GM23338 (cell line): ENCODE measurements at regions not wholly inside any gene's neighbourhood (a gene's known extent, or its start where the extent isn't known, plus 50 kb on each side); places are given as distances from the start of the nearest gene placed in this dataset.

Experiments
- ATAC-seq: fragments of 200-7000 bp; cut with Tn5 transposase; 3 replicates; pipeline ENCODE4 v1.9.1; 2020
- DNase-seq: peaks from one replicate; pipeline ENCODE4 v3.0.0-alpha.2; 2015; ENCODE audit warnings: low spot score
- H2AFZ ChIP-seq: fragments of 200-600 bp; sonication (generic); 2 replicates; pipeline ENCODE4 v1.8.0; 2016; ENCODE audit warnings: antibody characterized with exemption, mild to moderate bottlenecking, moderate library complexity
- H3F3A ChIP-seq: fragments of 200-600 bp; sonication (generic); replicated peaks from 2 replicates; pipeline ENCODE4 v1.8.0; 2017; ENCODE audit warnings: antibody characterized with exemption, mixed run types, low read depth
- H3K27ac ChIP-seq: fragments of 200-600 bp; sonication (generic); 2 replicates; pipeline ENCODE4 v1.6.1; 2016; ENCODE audit warnings: low read depth
- H3K27me3 ChIP-seq: fragments of 200-600 bp; sonication (generic); 2 replicates; pipeline ENCODE4 v1.8.0; 2016; ENCODE audit warnings: mild to moderate bottlenecking, mixed run types, moderate library complexity; ENCODE audit not compliant: insufficient read depth
- H3K36me3 ChIP-seq: fragments of 200-600 bp; sonication (generic); 2 replicates; pipeline ENCODE4 v1.8.0; 2016; ENCODE audit warnings: mild to moderate bottlenecking; ENCODE audit not compliant: insufficient read depth
- H3K4me1 ChIP-seq: fragments of 200-600 bp; sonication (generic); 2 replicates; pipeline ENCODE4 v1.8.0; 2016; ENCODE audit warnings: mild to moderate bottlenecking, moderate library complexity; ENCODE audit not compliant: insufficient read depth
- H3K4me2 ChIP-seq: fragments of 200-600 bp; sonication (generic); 2 replicates; pipeline ENCODE4 v1.7.1; 2017; ENCODE audit warnings: mixed run types
- H3K4me3 ChIP-seq: fragments of 200-600 bp; sonication (generic); 2 replicates; pipeline ENCODE4 v1.6.1; 2016; ENCODE audit warnings: mixed run types
- H3K79me2 ChIP-seq: fragments of 200-600 bp; sonication (generic); replicated peaks from 2 replicates; pipeline ENCODE4 v1.8.0; 2017; ENCODE audit warnings: mild to moderate bottlenecking; ENCODE audit not compliant: insufficient read depth
- H3K9me2 ChIP-seq: fragments of 200-600 bp; sonication (generic); 2 replicates; pipeline ENCODE4 v1.8.0; 2017; ENCODE audit not compliant: insufficient read depth
- H4K20me1 ChIP-seq: fragments of 200-600 bp; sonication (generic); replicated peaks from 2 replicates; pipeline ENCODE4 v1.8.0; 2017; ENCODE audit warnings: mild to moderate bottlenecking; ENCODE audit not compliant: insufficient read depth
- H3K27ac Mint-ChIP-seq: 2 replicates; pipeline ENCODE4 v1.8.0; 2020; ENCODE audit warnings: inconsistent platforms, mild to moderate bottlenecking, moderate library complexity, mixed read lengths
- H3K27me3 Mint-ChIP-seq: 3 replicates; pipeline ENCODE4 v1.8.0; 2022; ENCODE audit warnings: low read depth, mild to moderate bottlenecking, moderate library complexity, mixed read lengths, inconsistent platforms; ENCODE audit not compliant: insufficient read depth, poor library complexity
- H3K36me3 Mint-ChIP-seq: 3 replicates; pipeline ENCODE4 v1.8.0; 2021; ENCODE audit warnings: low read depth, mild to moderate bottlenecking, inconsistent platforms, moderate library complexity, mixed read lengths
- H3K4me1 Mint-ChIP-seq: 3 replicates; pipeline ENCODE4 v1.8.0; 2020; ENCODE audit warnings: mild to moderate bottlenecking, inconsistent platforms, mixed read lengths
- H3K4me3 Mint-ChIP-seq: 3 replicates; pipeline ENCODE4 v1.8.0; 2021; ENCODE audit warnings: moderate library complexity, mild to moderate bottlenecking, inconsistent platforms, mixed read lengths
- H3K9me3 Mint-ChIP-seq: 3 replicates; pipeline ENCODE4 v1.8.0; 2020; ENCODE audit warnings: moderate library complexity, mild to moderate bottlenecking, inconsistent platforms, mixed read lengths
- EZH2 ChIP-seq: fragments of 200-600 bp; sonication (generic); IDR thresholded peaks from one replicate; pipeline ENCODE4 v1.8.0; 2017; ENCODE audit warnings: antibody characterized with exemption, mild to moderate bottlenecking, low read depth; ENCODE audit not compliant: unreplicated experiment
- EZH2phosphoT487 ChIP-seq: fragments of 200-600 bp; sonication (generic); IDR thresholded peaks from one replicate; pipeline ENCODE4 v1.8.1; 2018; ENCODE audit warnings: antibody characterized with exemption; ENCODE audit not compliant: unreplicated experiment
- NANOG ChIP-seq: IDR thresholded peaks from 2 replicates; pipeline ENCODE4 v1.6.1; 2016; ENCODE audit warnings: antibody characterized with exemption, borderline replicate concordance
- ZNF114 ChIP-seq: fragments of 250-450 bp; sonication (Bioruptor Pico); IDR thresholded peaks from 2 replicates; pipeline ENCODE4 v1.5.0; 2020; ENCODE audit warnings: mild to moderate bottlenecking, moderate library complexity
- TF ChIP-seq, protein P1 (sequence below), 2 experiments: fragments of 200-600 bp in 1 of 2; sonication (generic) in 1 of 2; conservative IDR thresholded peaks; 2 replicates each; pipeline versions ENCODE4 v1.5.1 to v1.6.1; 2016 to 2017; ENCODE audit warnings: antibody characterized with exemption in 2 of 2, low read depth in 2 of 2, mild to moderate bottlenecking in 2 of 2, moderate library complexity in 1 of 2
- TF ChIP-seq, protein P2 (sequence below): fragments of 250-450 bp; sonication (Bioruptor Pico); IDR thresholded peaks from 2 replicates; pipeline ENCODE4 v1.5.0; 2020; ENCODE audit warnings: mild to moderate bottlenecking, moderate library complexity

DNA sequence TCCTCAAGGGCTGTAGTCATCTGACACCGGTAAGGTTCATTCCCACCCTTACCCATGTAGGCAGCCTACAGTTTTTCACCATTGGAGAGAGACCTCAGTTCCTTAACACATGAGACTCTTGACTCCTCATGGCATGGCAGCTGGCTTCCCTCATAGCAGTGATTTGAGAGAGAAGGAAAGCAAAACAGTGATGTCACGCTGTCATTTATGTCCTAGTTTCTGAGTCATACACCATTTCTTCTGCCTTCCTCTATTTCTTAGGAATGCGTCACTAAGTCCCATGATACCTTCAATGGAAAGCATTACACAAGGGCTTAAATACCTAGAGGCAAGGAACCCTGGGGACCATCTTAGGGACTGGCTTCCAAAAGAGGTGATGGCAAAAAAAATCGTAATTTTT lies 226.1 kb downstream of the SPCS3 start:
- Histone ChIP-seq H4K20me1 (no peaks in the 10 kb centered on the region), H3K9me2 (no peaks in the 10 kb centered on the region), H3K4me3 (no peak overlapping the region), H3K4me1 (peaks cover 1% of the 10 kb centered on the region; the same call in 1 of the 2 replicates), H3K36me3 (no peaks in the 10 kb centered on the region), H3K27me3 (no peaks in the 10 kb centered on the region), H3K79me2 (no peaks in the 10 kb centered on the region), H3K4me2 (no peak overlapping the region), H2AFZ (no peak overlapping the region), H3F3A (no peaks in the 10 kb centered on the region), H3K27ac (no peak overlapping the region)
- H3K27ac Mint-ChIP-seq = no peak overlapping the region
- H3K9me3 Mint-ChIP-seq = no peaks in the 10 kb centered on the region
- TF ChIP-seq, protein P1, sequence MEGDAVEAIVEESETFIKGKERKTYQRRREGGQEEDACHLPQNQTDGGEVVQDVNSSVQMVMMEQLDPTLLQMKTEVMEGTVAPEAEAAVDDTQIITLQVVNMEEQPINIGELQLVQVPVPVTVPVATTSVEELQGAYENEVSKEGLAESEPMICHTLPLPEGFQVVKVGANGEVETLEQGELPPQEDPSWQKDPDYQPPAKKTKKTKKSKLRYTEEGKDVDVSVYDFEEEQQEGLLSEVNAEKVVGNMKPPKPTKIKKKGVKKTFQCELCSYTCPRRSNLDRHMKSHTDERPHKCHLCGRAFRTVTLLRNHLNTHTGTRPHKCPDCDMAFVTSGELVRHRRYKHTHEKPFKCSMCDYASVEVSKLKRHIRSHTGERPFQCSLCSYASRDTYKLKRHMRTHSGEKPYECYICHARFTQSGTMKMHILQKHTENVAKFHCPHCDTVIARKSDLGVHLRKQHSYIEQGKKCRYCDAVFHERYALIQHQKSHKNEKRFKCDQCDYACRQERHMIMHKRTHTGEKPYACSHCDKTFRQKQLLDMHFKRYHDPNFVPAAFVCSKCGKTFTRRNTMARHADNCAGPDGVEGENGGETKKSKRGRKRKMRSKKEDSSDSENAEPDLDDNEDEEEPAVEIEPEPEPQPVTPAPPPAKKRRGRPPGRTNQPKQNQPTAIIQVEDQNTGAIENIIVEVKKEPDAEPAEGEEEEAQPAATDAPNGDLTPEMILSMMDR (conservative IDR thresholded peaks at IDR 0.05; ENCODE audit: low read depth in 2 of 2) = no peak
- TF ChIP-seq ZNF114 (CRISPR knock-in tag) = no peak
- no peak for TF ChIP-seq NANOG
- TF ChIP-seq EZH2phosphoT487 = no peak
- TF ChIP-seq EZH2 = no peak
- TF ChIP-seq, protein P2, sequence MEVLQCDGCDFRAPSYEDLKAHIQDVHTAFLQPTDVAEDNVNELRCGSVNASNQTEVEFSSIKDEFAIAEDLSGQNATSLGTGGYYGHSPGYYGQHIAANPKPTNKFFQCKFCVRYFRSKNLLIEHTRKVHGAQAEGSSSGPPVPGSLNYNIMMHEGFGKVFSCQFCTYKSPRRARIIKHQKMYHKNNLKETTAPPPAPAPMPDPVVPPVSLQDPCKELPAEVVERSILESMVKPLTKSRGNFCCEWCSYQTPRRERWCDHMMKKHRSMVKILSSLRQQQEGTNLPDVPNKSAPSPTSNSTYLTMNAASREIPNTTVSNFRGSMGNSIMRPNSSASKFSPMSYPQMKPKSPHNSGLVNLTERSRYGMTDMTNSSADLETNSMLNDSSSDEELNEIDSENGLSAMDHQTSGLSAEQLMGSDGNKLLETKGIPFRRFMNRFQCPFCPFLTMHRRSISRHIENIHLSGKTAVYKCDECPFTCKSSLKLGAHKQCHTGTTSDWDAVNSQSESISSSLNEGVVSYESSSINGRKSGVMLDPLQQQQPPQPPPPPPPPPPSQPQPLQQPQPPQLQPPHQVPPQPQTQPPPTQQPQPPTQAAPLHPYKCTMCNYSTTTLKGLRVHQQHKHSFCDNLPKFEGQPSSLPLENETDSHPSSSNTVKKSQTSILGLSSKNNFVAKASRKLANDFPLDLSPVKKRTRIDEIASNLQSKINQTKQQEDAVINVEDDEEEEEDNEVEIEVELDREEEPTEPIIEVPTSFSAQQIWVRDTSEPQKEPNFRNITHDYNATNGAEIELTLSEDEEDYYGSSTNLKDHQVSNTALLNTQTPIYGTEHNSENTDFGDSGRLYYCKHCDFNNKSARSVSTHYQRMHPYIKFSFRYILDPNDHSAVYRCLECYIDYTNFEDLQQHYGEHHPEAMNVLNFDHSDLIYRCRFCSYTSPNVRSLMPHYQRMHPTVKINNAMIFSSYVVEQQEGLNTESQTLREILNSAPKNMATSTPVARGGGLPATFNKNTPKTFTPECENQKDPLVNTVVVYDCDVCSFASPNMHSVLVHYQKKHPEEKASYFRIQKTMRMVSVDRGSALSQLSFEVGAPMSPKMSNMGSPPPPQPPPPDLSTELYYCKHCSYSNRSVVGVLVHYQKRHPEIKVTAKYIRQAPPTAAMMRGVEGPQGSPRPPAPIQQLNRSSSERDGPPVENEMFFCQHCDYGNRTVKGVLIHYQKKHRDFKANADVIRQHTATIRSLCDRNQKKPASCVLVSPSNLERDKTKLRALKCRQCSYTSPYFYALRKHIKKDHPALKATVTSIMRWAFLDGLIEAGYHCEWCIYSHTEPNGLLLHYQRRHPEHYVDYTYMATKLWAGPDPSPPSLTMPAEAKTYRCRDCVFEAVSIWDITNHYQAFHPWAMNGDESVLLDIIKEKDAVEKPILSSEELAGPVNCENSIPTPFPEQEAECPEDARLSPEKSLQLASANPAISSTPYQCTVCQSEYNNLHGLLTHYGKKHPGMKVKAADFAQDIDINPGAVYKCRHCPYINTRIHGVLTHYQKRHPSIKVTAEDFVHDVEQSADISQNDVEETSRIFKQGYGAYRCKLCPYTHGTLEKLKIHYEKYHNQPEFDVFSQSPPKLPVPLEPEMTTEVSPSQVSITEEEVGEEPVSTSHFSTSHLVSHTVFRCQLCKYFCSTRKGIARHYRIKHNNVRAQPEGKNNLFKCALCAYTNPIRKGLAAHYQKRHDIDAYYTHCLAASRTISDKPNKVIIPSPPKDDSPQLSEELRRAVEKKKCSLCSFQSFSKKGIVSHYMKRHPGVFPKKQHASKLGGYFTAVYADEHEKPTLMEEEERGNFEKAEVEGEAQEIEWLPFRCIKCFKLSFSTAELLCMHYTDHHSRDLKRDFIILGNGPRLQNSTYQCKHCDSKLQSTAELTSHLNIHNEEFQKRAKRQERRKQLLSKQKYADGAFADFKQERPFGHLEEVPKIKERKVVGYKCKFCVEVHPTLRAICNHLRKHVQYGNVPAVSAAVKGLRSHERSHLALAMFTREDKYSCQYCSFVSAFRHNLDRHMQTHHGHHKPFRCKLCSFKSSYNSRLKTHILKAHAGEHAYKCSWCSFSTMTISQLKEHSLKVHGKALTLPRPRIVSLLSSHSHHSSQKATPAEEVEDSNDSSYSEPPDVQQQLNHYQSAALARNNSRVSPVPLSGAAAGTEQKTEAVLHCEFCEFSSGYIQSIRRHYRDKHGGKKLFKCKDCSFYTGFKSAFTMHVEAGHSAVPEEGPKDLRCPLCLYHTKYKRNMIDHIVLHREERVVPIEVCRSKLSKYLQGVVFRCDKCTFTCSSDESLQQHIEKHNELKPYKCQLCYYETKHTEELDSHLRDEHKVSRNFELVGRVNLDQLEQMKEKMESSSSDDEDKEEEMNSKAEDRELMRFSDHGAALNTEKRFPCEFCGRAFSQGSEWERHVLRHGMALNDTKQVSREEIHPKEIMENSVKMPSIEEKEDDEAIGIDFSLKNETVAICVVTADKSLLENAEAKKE (CRISPR knock-in tag) = no peak
- H3K4me1 Mint-ChIP-seq = peaks cover 6% of the 10 kb centered on the region; the same call in 2 of the 3 replicates
- H3K27me3 Mint-ChIP-seq = no peaks in the 10 kb centered on the region
- H3K4me3 Mint-ChIP-seq = no peak overlapping the region
- ATAC-seq = no peak
- H3K36me3 Mint-ChIP-seq = no peaks in the 10 kb centered on the region
- DNase-seq = no peak
